ENCODE measurements at regions not wholly inside any gene's neighbourhood (a gene's known extent, or its start where the extent isn't known, plus 50 kb on each side); places are given as distances from the start of the nearest gene placed in this dataset.

DNA sequence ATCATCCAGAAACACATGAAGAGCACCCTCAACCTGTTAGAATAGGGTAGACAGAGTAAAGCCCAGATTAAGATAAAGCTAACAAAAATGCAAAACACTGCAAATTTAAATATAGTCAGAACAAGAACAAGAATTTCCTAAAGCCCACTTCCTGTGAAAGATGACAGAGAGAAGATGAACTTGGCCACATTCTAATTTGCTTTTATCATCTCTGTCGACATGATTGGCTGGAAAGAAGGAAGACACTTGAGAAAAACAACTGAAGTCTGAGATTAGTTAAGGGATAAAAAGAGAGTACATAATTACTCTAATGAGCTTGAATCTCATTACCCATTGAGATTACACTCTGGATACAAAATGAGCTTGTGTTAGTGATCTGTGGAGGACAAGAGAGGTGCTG is 537.6 kb downstream of the KLF5 start:
- no peak overlapping the region for H3K4me3 ChIP-seq (replicated peaks; ENCODE audit: low read depth, low read length)
- DNase-seq (ENCODE audit: extremely low read depth, low read depth) = no peak
- TF ChIP-seq, protein P1, sequence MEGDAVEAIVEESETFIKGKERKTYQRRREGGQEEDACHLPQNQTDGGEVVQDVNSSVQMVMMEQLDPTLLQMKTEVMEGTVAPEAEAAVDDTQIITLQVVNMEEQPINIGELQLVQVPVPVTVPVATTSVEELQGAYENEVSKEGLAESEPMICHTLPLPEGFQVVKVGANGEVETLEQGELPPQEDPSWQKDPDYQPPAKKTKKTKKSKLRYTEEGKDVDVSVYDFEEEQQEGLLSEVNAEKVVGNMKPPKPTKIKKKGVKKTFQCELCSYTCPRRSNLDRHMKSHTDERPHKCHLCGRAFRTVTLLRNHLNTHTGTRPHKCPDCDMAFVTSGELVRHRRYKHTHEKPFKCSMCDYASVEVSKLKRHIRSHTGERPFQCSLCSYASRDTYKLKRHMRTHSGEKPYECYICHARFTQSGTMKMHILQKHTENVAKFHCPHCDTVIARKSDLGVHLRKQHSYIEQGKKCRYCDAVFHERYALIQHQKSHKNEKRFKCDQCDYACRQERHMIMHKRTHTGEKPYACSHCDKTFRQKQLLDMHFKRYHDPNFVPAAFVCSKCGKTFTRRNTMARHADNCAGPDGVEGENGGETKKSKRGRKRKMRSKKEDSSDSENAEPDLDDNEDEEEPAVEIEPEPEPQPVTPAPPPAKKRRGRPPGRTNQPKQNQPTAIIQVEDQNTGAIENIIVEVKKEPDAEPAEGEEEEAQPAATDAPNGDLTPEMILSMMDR (IDR thresholded peaks at IDR 0.05; ENCODE audit: low read depth, low read length, missing control alignments) = no peak

DNA sequence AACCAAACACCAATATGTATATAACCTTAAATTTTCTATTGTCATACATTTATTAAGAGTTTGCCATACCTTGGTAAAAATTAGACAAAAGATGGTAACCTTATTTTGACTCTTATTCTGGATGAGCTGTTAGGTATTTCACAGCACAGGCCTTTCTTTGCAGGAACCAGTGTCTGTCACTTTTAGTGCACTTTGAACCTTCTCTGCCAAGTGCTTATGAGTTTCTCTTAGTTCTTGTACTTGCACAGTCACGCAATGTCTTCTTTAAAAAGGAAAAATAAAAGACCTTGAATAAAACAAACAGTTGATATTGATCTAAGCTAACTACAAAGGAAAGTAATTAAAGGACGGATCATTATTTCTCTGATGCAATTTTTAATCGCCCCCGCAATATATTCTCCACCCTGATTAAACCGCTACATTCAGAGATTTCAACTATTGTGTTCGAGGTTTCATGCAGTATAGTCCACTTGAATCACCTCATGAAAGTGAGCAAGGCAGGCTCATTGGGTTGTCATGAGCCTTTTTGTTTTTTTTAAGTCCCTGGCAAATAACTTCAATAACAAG is 534.5 kb downstream of the KLF5 start:
- TF ChIP-seq, protein P1 (IDR thresholded peaks at IDR 0.05; ENCODE audit: low read depth, low read length, missing control alignments) = no peak
- DNase-seq (ENCODE audit: extremely low read depth, low read depth) = no peak
- H3K4me3 ChIP-seq (replicated peaks; ENCODE audit: low read depth, low read length) = no peak overlapping the region

DNA sequence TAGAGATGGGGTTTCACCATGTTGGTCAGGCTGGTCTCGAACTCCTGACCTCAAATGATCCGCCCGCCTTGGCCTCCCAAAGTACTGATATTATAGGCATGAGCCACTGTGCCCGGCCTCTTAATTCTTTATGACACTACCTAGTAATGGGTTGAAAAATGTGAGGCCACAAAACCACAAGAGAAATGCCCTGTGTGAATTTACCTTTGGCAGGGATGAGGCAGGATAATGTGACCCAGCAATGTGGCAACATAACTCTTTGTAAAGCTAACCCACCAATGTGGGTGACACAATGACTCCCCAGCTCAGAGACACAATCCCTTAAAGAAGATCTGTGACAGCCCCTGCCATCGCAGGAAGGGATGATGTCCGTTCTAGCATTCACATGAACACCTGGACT is 533.1 kb downstream of the KLF5 start:
- DNase-seq (ENCODE audit: extremely low read depth, low read depth) = no peak
- TF ChIP-seq, protein P1 (IDR thresholded peaks at IDR 0.05; ENCODE audit: low read depth, low read length, missing control alignments) = no peak
- no peak overlapping the region for H3K4me3 ChIP-seq (replicated peaks; ENCODE audit: low read depth, low read length)

DNA sequence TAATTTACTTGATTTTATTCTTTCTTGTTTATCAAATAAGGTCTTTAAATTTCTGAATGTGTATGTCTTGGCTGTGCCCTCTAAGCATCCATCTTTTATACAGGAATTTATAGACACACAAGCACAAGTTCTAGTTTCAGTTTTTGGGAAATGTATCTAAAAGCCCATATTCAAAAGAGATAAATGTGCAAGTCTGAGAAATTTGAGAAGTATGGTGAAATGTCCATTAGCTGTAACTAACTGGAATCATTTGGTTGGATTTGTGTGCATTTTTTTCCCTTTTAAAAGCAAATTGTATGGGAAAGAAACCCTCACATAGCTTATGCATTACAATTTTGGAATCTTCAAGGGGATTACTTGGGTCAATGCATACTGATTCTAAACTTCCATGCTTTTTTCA is 532.0 kb downstream of the KLF5 start:
- TF ChIP-seq, protein P1 (IDR thresholded peaks at IDR 0.05; ENCODE audit: low read depth, low read length, missing control alignments) = no peak
- H3K4me3 ChIP-seq (replicated peaks; ENCODE audit: low read depth, low read length) = no peak overlapping the region
- DNase-seq (ENCODE audit: extremely low read depth, low read depth) = no peak

DNA sequence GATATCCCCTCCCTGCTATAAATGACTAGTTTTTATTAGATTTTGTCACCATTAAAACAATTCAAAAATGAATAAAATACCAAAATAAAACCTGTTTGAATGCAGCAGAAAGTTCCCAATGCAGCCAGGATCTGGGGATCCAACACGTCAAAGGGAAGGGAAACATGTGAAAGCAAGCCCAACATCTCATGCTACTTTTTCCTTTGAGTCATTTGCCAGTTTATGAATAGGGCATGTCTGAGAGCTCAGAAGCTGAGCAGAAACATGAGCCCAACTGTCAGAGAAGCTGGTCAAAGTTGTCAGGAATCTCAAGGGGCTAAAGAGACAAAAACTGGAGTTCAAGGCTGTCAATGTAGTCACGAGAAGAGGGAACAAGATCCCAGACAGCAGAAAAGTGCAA is 526.4 kb downstream of the KLF5 start:
- TF ChIP-seq, protein P1 (IDR thresholded peaks at IDR 0.05; ENCODE audit: low read depth, low read length, missing control alignments) = no peak
- H3K4me3 ChIP-seq (replicated peaks; ENCODE audit: low read depth, low read length) = no peak overlapping the region
- DNase-seq (ENCODE audit: extremely low read depth, low read depth) = no peak

DNA sequence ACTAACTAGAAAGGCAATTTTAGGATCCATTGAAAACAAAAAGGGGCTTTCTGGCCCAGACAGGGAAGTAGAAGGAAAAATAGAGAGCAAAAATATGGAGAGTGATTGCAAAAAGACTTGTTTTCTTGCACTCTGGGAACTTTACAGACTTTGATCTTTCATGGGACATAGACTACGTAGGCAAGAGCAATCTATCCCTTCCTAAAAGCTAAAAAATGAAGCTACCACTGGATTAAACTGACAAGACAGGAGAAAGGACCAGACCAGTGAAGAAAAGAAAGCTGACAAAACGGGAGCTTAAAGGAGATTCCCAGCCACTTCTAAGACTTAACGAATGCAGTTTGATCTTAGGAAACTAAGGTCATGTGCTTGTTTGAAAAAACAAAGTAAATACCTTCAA is 524.5 kb downstream of the KLF5 start:
- TF ChIP-seq, protein P1 (IDR thresholded peaks at IDR 0.05; ENCODE audit: low read depth, low read length, missing control alignments) = no peak
- H3K4me3 ChIP-seq (replicated peaks; ENCODE audit: low read depth, low read length) = no peak overlapping the region
- DNase-seq (ENCODE audit: extremely low read depth, low read depth) = no peak

Measured in HFF-Myc (cell line).